Spleen (tissue), 11 donors: ENCODE measurements at regions not wholly inside any gene's neighbourhood (a gene's known extent, or its start where the extent isn't known, plus 50 kb on each side); places are given as distances from the start of the nearest gene placed in this dataset.

ENCODE experiments used
- DNase-seq: peaks from one replicate; pipeline ENCODE4 v3.0.0-alpha.2; 2020
- H3K27ac ChIP-seq, 8 donors: fragments of 200-600 bp; sonication (generic) in 7 of 8; 1 replicate in 4 of 8; 2 replicates in 4 of 8; pipeline versions ENCODE4 v1.5.0 to v1.8.0; 2016 to 2021; ENCODE audit warnings: inconsistent platforms in 4 of 8, mild to moderate bottlenecking in 4 of 8, moderate library complexity in 1 of 8
- H3K27me3 ChIP-seq, 7 donors: fragments of 200-600 bp; sonication (generic) in 6 of 7; replicated peaks in 1 of 7; 1 replicate in 4 of 7; 2 replicates in 3 of 7; pipeline versions ENCODE4 v1.5.0 to v1.8.0; 2016 to 2021; ENCODE audit warnings: inconsistent platforms in 3 of 7, mild to moderate bottlenecking in 1 of 7
- H3K36me3 ChIP-seq, 6 donors: fragments of 200-600 bp; sonication (generic) in 5 of 6; 1 replicate in 4 of 6; 2 replicates in 2 of 6; pipeline versions ENCODE4 v1.5.0 to v1.8.0; 2016 to 2021; ENCODE audit warnings: inconsistent platforms in 2 of 6
- H3K4me1 ChIP-seq, 6 donors: fragments of 200-600 bp; sonication (generic) in 5 of 6; 1 replicate in 3 of 6; 2 replicates in 3 of 6; pipeline versions ENCODE4 v1.5.0 to v1.8.0; 2016 to 2021; ENCODE audit warnings: inconsistent platforms in 3 of 6
- H3K4me3 ChIP-seq, 8 donors: fragments of 200-600 bp; sonication (generic) in 7 of 8; 1 replicate in 4 of 8; 2 replicates in 4 of 8; pipeline versions ENCODE4 v1.5.0 to v1.8.0; 2016 to 2021; ENCODE audit warnings: inconsistent platforms in 4 of 8, mild to moderate bottlenecking in 4 of 8, moderate library complexity in 2 of 8
- H3K9me3 ChIP-seq, 8 donors: fragments of 200-600 bp; sonication (generic) in 7 of 8; 1 replicate in 4 of 8; 2 replicates in 4 of 8; pipeline versions ENCODE4 v1.5.0 to v1.8.0; 2016 to 2021; ENCODE audit warnings: inconsistent platforms in 4 of 8
- POLR2A ChIP-seq, 3 donors: fragments of 450-650 bp; IDR thresholded peaks; one replicate each; pipeline ENCODE4 v1.5.1; 2017; ENCODE audit warnings: antibody characterized with exemption in 3 of 3, mild to moderate bottlenecking in 1 of 3
- POLR2AphosphoS5 ChIP-seq, 3 donors: sonication (generic); formaldehyde crosslinking; IDR thresholded peaks; one replicate each; pipeline ENCODE4 v1.5.1; 2017; ENCODE audit warnings: antibody characterized with exemption in 3 of 3
- WGBS, 5 donors: extraction: QIAGEN DNeasy Blood & Tissue Kit in 3 of 5; methylation state at CpG; one replicate each; pipeline versions ENCODE4 v1.1.5 to v1.1.7; 2013 to 2018; 5-methylcytosine and 5-hydroxymethylcytosine counted together
- intact Hi-C: fragments of 100-400 bp; cut with DNase I; formaldehyde crosslinking; loops from one replicate; pipeline ENCODE4 v1.15.0; 2023; ENCODE audit warnings: low total_unique reads
- TF ChIP-seq, protein P1 (sequence below), 11 experiments: fragments of 200-600 bp in 7 of 11; fragments of 450-650 bp in 4 of 11; sonication (generic) in 4 of 11; IDR thresholded peaks in 8 of 11; conservative IDR thresholded peaks in 3 of 11; 1 replicate in 7 of 11; 2 replicates in 4 of 11; pipeline versions ENCODE4 v1.4.0 to v1.8.0; 2016 to 2021; ENCODE audit warnings: antibody characterized with exemption in 11 of 11, inconsistent platforms in 4 of 11, mild to moderate bottlenecking in 1 of 11
- donor health status: healthy with polysubstance abuse.
- donor health status: DM: no; HTN: no; CAD: no; lungs with moderate emphysema.
- donor health status: DM: no; HTN: no; CAD: no.
- donor health status: Bipolar disorder and iron deficiency.
- donor health status: healthy.
- donor health status: DM: no; HTN: no; CAD: no.
- donor health status: DM: yes; HTN: yes; CAD: no.

DNA sequence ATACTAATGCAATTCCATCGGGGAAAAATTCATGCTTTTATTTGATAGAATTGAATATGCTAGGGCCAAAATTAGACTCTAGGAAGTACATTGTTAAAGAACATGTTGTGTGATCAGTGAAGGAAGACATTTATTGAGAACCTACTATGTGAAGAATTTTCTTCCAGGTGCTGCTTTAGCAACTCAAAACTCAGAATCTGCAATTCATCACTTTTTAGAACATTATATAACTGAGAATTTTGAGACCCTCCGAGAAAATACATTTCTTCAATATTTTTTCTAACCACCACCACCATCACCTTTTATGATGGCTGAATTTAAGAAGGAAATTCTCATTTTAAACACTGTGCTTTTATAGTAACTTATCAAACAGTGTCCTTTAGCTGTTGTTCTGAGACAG is 315.2 kb downstream of the FIGN start:
- Histone ChIP-seq H3K27ac (no peak overlapping the region), H3K4me1 (no peaks in the 10 kb centered on the region), H3K27me3 (no peaks in the 10 kb centered on the region), H3K4me3 (no peak overlapping the region), H3K9me3 (no peaks in the 10 kb centered on the region), H3K36me3 (no peaks in the 10 kb centered on the region)
- no peak for DNase-seq
- intact Hi-C loops, result no loop called here
- WGBS, 5 donors, result 88 to 96% (median 93%) methylated on average over 2 of the region's 2 CpGs
- TF ChIP-seq, protein P1, sequence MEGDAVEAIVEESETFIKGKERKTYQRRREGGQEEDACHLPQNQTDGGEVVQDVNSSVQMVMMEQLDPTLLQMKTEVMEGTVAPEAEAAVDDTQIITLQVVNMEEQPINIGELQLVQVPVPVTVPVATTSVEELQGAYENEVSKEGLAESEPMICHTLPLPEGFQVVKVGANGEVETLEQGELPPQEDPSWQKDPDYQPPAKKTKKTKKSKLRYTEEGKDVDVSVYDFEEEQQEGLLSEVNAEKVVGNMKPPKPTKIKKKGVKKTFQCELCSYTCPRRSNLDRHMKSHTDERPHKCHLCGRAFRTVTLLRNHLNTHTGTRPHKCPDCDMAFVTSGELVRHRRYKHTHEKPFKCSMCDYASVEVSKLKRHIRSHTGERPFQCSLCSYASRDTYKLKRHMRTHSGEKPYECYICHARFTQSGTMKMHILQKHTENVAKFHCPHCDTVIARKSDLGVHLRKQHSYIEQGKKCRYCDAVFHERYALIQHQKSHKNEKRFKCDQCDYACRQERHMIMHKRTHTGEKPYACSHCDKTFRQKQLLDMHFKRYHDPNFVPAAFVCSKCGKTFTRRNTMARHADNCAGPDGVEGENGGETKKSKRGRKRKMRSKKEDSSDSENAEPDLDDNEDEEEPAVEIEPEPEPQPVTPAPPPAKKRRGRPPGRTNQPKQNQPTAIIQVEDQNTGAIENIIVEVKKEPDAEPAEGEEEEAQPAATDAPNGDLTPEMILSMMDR (IDR thresholded peaks at IDR 0.05 in 8 of 11, conservative IDR thresholded peaks at IDR 0.05 in 3 of 11), result no peak
- TF ChIP-seq POLR2AphosphoS5 (IDR thresholded peaks at IDR 0.05), result no peak
- no peak for TF ChIP-seq POLR2A (IDR thresholded peaks at IDR 0.05)

DNA sequence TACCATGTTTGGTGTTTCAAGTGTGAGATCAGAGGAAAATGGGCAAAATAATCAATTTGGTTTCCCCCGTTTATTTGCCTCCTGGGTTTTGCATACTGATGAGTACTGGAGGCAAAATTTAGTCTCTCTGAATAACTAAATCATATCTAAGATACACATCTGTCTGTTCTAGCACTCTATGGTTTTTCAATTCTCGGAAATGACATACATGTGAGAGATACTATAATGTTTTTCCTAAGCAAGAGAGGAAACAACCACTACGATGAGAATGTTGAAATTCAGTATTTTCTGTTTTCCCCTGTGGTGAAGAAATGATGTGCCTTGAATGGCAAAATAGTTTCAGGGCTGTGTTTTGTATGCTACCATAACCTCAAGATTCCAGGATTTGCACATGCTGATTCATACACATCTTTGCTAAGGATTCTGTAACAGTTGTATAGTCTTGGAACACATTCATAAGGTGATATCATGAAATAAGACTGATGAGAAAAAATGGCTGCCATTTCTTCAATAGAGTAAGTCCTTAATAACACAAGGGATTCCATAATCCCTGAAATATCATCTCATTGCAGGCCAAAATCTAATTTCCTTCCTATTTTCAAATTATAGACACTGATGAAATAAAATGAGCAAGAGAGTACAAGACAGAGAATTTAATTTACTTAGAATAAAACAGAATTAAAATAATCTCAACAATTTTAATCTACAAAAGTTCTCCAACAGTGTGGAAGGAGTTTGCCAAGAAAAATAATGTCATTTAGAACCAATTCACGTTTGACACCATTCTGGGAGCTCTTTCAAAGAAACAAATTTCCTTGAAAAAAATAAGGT is 316.6 kb downstream of the FIGN start:
- TF ChIP-seq, protein P1 (IDR thresholded peaks at IDR 0.05 in 8 of 11, conservative IDR thresholded peaks at IDR 0.05 in 3 of 11), result no peak
- TF ChIP-seq POLR2AphosphoS5 (IDR thresholded peaks at IDR 0.05), result no peak
- TF ChIP-seq POLR2A (IDR thresholded peaks at IDR 0.05), result no peak
- WGBS, 5 donors, result 73 to 81% (median 76%) methylated on average over 4 of the region's 4 CpGs
- Histone ChIP-seq H3K27ac (no peak overlapping the region), H3K4me3 (no peak overlapping the region), H3K9me3 (no peaks in the 10 kb centered on the region), H3K36me3 (no peaks in the 10 kb centered on the region), H3K27me3 (no peaks in the 10 kb centered on the region), H3K4me1 (no peaks in the 10 kb centered on the region)
- intact Hi-C loops, result no loop called here
- no peak for DNase-seq

DNA sequence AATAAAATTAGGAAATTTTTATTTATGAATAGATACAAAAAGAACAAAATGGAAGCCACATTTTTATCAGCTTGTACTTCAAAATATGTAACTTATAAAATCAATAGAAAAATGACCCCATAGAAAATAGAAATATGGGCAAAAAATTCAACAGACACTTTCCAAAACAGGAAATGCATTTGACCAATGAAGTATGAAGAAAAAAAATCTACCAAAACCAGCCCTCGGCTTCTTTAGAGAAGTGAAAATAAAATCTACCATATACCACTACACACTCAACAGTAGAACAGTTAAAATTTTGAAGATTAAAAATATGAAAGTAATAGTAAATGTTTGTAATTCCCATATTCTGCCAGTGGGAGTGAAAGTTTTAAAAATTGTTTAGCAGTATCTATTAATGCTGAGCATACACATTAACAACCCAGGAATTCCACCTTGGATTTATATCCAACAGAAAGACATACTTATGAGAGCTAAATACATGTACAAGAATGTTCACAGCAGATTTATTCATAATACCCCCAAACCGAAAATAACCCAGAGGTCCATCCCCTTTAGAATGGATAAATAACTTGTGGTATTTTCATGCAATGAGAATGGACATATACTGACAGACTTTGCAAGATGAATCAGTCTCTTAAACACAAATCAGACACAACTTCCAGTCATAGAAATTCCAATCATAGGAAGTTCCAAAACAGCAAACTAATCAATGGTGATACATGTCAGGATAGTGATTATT is 318.0 kb downstream of the FIGN start:
- no peak for TF ChIP-seq POLR2AphosphoS5 (IDR thresholded peaks at IDR 0.05)
- no peak for TF ChIP-seq POLR2A (IDR thresholded peaks at IDR 0.05)
- TF ChIP-seq, protein P1 (IDR thresholded peaks at IDR 0.05 in 8 of 11, conservative IDR thresholded peaks at IDR 0.05 in 3 of 11), result no peak
- H3K27ac ChIP-seq, result peak overlapping the region in 3 of 8 donors; percentile 12 to 35 (median 29)
- no peaks in the 10 kb centered on the region for H3K27me3 ChIP-seq
- DNase-seq, result no peak
- H3K4me1 ChIP-seq, result no peaks in the 10 kb centered on the region
- H3K9me3 ChIP-seq, result no peaks in the 10 kb centered on the region
- WGBS, 5 donors, result 57 to 75% (median 62%) methylated on average over 2 of the region's 2 CpGs
- H3K36me3 ChIP-seq, result no peaks in the 10 kb centered on the region
- intact Hi-C loops, result no loop called here
- H3K4me3 ChIP-seq, result no peak overlapping the region

DNA sequence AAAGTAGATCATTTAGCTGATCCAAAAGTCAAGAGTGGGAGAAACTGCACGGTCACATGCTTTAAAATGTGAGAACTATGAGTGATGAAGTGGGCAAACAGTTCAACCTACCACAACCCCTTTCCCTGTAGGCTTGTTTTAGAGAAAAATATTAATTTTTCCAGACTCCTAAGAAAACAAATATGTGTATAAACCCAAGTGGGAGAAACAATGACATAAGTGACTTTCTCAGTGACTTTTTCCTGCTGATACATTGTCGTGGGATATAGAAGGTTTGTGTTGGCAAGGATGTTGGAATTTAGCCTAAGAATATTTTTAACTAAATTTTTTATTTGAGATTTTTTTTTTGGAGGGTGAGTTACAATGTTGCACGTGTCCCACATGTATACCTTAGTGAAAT is 321.7 kb downstream of the FIGN start:
- Histone ChIP-seq H3K9me3 (no peaks in the 10 kb centered on the region), H3K27ac (no peak overlapping the region), H3K36me3 (no peaks in the 10 kb centered on the region), H3K27me3 (no peaks in the 10 kb centered on the region), H3K4me1 (no peaks in the 10 kb centered on the region), H3K4me3 (no peak overlapping the region)
- WGBS, 5 donors, result 73 to 87% (median 76%) methylated on average over 3 of the region's 3 CpGs
- no peak for DNase-seq
- TF ChIP-seq, protein P1 (IDR thresholded peaks at IDR 0.05 in 8 of 11, conservative IDR thresholded peaks at IDR 0.05 in 3 of 11), result no peak
- TF ChIP-seq POLR2AphosphoS5 (IDR thresholded peaks at IDR 0.05), result no peak
- no peak for TF ChIP-seq POLR2A (IDR thresholded peaks at IDR 0.05)
- intact Hi-C loops, result no loop called here
